ENCODE measurements at regions not wholly inside any gene's neighbourhood (a gene's known extent, or its start where the extent isn't known, plus 50 kb on each side); places are given as distances from the start of the nearest gene placed in this dataset.

DNA sequence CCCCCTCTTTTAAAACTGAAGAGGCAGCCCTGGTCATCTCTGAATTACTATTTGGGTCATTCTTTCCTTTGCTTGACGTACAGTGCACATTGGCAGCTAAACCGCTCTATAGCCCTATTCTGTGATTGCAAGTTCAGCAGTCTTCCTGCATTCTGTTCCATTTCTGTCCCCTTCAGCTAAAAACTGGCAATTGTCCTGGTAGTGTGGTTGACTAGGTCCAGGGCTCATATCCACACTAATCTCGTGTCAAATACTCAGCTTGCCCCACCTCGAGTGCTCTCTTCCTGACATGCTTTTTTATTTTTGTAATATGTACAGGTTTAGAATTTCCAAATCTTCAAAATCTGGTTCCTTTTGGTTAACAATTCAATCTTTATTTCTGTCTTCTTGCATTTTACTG lies 282.1 kb downstream of the THBS2 start:
- TF ChIP-seq, protein P1, sequence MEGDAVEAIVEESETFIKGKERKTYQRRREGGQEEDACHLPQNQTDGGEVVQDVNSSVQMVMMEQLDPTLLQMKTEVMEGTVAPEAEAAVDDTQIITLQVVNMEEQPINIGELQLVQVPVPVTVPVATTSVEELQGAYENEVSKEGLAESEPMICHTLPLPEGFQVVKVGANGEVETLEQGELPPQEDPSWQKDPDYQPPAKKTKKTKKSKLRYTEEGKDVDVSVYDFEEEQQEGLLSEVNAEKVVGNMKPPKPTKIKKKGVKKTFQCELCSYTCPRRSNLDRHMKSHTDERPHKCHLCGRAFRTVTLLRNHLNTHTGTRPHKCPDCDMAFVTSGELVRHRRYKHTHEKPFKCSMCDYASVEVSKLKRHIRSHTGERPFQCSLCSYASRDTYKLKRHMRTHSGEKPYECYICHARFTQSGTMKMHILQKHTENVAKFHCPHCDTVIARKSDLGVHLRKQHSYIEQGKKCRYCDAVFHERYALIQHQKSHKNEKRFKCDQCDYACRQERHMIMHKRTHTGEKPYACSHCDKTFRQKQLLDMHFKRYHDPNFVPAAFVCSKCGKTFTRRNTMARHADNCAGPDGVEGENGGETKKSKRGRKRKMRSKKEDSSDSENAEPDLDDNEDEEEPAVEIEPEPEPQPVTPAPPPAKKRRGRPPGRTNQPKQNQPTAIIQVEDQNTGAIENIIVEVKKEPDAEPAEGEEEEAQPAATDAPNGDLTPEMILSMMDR (IDR thresholded peaks at IDR 0.05) = no peak
- TF ChIP-seq NFIC (IDR thresholded peaks at IDR 0.05; ENCODE audit: borderline replicate concordance) (no peak), MAX (IDR thresholded peaks at IDR 0.05; ENCODE audit: low read depth) (no peak), YY1 (IDR thresholded peaks at IDR 0.05; ENCODE audit: low read depth) (no peak), POLR2AphosphoS5 (IDR thresholded peaks at IDR 0.05; ENCODE audit: low read depth, low read length) (no peak), RAD21 (IDR thresholded peaks at IDR 0.05; ENCODE audit: low read length) (no peak), EZH2phosphoT487 (IDR thresholded peaks at IDR 0.05; ENCODE audit: borderline replicate concordance, low read depth) (no peak), GABPA (IDR thresholded peaks at IDR 0.05; ENCODE audit: low read depth) (no peak), CHD2 (IDR thresholded peaks at IDR 0.05; ENCODE audit: low read length, partially characterized antibody) (no peak), RXRA (IDR thresholded peaks at IDR 0.05; ENCODE audit: borderline replicate concordance, low read depth) (no peak), FOXM1 (IDR thresholded peaks at IDR 0.05; ENCODE audit: low read depth) (no peak), ZBTB33 (IDR thresholded peaks at IDR 0.05; ENCODE audit: borderline replicate concordance, low read depth) (no peak)
- TF ChIP-seq, protein P2, sequence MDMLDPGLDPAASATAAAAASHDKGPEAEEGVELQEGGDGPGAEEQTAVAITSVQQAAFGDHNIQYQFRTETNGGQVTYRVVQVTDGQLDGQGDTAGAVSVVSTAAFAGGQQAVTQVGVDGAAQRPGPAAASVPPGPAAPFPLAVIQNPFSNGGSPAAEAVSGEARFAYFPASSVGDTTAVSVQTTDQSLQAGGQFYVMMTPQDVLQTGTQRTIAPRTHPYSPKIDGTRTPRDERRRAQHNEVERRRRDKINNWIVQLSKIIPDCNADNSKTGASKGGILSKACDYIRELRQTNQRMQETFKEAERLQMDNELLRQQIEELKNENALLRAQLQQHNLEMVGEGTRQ (IDR thresholded peaks at IDR 0.05; ENCODE audit: borderline replicate concordance, low read depth, low read length) = no peak
